IPS-15b (cell line): ENCODE measurements at regions not wholly inside any gene's neighbourhood (a gene's known extent, or its start where the extent isn't known, plus 50 kb on each side); places are given as distances from the start of the nearest gene placed in this dataset.

ENCODE experiments used
- H3K27me3 ChIP-seq: one replicate; pipeline ENCODE4 v1.6.1; 2013; ENCODE audit warnings: low read length; ENCODE audit not compliant: control insufficient read depth, insufficient read depth
- H3K36me3 ChIP-seq: one replicate; pipeline ENCODE4 v1.6.1; 2013; ENCODE audit warnings: low read length; ENCODE audit not compliant: control insufficient read depth, insufficient read depth
- H3K4me1 ChIP-seq: one replicate; pipeline ENCODE4 v1.6.1; 2013; ENCODE audit warnings: mild to moderate bottlenecking, low read length; ENCODE audit not compliant: control insufficient read depth, insufficient read depth
- H3K4me3 ChIP-seq: one replicate; pipeline ENCODE4 v1.5.1; 2013; ENCODE audit warnings: low read depth, low read length
- H3K9ac ChIP-seq: one replicate; pipeline ENCODE4 v1.6.1; 2013; ENCODE audit warnings: low read depth, mild to moderate bottlenecking, low read length
- H3K9me3 ChIP-seq: one replicate; pipeline ENCODE4 v1.6.1; 2013; ENCODE audit warnings: mild to moderate bottlenecking, low read length; ENCODE audit not compliant: control insufficient read depth, insufficient read depth

DNA sequence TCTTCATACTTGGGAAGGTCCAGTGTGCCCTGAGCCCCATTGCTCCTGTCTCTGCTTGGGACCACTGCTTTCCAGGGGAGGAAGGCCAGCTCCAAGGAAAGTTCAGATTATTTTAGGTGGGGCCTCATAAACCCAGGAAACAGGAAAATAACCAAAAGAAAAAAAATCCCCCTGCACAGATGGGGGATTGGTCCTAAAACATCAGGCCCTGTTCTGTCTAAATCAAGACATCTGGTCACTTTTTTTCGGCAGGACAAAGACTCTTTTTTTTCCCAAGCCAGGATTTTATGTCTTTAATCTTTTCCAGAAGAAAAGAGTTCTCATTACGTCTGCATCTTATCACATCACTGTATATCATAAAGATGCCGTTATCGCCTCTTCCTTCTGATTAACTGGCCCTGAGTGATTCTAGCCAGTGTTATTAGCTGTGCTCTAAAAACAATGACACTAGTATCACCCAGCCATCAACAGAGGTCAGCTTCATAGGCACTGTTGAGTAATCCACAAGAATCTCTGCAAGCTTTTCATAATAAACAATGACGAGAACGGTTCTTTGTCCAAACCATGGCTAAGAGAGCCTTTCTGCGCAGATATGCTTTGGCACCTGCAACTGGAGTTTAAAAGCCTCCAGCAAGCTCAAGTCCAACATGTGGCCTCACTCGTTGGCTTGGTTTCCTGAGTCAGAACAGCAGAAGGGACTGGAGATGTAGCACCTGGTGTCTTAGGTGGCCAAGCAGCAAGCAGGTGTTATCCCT lies 138.2 kb downstream of the VAPA start:
- Histone ChIP-seq H3K9me3 (no peaks in the 10 kb centered on the region), H3K27me3 (no peaks in the 10 kb centered on the region), H3K36me3 (no peaks in the 10 kb centered on the region), H3K9ac (no peak overlapping the region), H3K4me3 (no peak overlapping the region), H3K4me1 (no peaks in the 10 kb centered on the region)

DNA sequence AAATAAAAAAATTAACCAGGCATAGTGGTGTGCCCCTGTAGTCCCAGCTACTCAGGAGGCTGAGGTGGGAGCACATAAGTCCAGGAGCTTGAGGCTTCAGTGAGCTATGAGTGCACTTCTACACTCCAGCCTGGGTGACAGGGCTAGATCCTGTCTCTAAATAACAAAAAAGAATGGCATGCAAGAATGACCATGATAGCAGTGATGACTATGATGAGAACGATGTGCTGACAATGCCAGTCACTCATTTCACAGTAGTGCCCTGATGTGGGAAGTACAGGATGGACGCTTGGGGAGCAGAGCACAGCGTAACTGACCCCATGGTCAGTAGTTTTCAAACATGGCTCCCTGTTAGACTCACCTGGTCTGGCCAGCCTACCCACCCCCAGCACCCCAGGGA lies 139.1 kb downstream of the VAPA start:
- Histone ChIP-seq H3K4me1 (no peaks in the 10 kb centered on the region), H3K36me3 (no peaks in the 10 kb centered on the region), H3K9ac (no peak overlapping the region), H3K9me3 (no peaks in the 10 kb centered on the region), H3K4me3 (no peak overlapping the region), H3K27me3 (no peaks in the 10 kb centered on the region)

DNA sequence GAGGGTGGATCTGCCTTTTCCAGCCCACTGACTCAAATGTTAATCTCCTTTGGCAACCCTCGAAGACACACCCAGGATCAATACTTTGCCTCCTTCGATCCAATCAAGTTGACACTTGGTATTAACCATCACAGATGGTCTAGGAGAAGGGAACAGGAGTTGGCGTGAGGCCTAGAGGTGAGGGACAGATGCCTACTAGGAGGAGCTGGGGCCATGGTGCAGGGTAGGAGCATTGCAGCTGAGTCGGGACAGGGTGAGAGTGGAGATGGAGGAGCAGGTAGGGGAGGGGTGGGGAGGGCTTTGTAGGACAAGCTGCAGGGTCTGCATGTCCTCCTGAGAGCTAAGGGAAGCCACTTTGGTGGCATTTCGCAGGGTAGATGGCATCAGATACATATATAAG lies 140.0 kb downstream of the VAPA start:
- Histone ChIP-seq H3K4me1 (no peaks in the 10 kb centered on the region), H3K27me3 (no peaks in the 10 kb centered on the region), H3K36me3 (no peaks in the 10 kb centered on the region), H3K9ac (no peak overlapping the region), H3K4me3 (no peak overlapping the region), H3K9me3 (no peaks in the 10 kb centered on the region)

DNA sequence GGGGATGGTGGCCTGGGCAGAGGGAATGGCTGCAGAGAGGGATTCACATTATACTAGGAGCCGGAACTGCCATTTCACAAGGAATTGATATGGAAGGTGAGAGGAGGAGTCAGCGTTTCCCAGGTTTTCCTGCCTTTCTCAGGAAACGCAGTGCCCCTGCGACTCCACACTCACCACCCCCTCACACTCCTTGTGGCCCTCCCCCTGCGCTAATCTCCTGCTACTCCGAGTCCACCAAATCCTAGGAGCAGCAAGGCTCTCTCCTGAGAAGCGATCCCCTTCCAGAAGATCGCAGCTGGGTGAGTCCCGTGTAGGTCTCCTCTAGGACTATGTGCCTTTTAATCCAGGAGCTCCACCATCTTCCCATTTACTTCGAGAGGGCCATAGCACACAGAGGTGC lies 140.6 kb downstream of the VAPA start:
- no peaks in the 10 kb centered on the region for H3K27me3 ChIP-seq

DNA sequence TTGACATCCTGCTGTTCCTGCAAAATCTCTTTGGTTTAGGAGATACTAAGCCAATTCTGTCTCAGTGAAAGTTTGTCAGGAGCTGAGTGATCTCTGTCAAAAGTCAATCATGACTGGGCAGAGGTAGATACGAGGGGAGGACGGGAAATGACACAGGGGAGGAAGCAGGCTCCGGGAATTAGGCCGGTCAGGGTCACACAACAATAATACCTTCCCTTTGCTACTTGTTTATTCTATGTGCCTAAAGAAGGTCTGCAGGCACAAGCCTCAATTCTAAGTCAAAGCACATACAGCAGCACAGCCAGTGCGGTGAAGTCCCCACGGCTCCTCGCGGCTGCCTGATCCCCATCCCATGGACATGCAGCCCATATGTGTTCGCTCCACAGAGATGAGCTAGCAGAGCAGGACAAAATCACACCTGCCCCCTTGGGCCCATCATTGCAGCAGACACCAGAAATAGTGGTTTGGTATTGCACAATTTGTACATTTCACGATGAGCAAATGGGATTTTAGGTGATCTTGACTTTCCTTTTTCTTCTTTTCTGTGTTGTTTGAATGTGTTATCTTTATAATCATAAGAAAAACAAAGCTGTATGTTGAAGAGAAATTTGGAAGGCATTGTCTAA lies 141.4 kb downstream of the VAPA start:
- no peaks in the 10 kb centered on the region for H3K4me1 ChIP-seq
- H3K9ac ChIP-seq = no peak overlapping the region
- H3K27me3 ChIP-seq = no peaks in the 10 kb centered on the region
- no peaks in the 10 kb centered on the region for H3K36me3 ChIP-seq
- H3K9me3 ChIP-seq = no peaks in the 10 kb centered on the region
- no peak overlapping the region for H3K4me3 ChIP-seq

More for the DNA sequence above, 140.6 kb downstream of the VAPA start:
- Histone ChIP-seq H3K36me3 (no peaks in the 10 kb centered on the region), H3K9ac (no peak overlapping the region), H3K4me1 (no peaks in the 10 kb centered on the region), H3K4me3 (no peak overlapping the region), H3K9me3 (no peaks in the 10 kb centered on the region)

DNA sequence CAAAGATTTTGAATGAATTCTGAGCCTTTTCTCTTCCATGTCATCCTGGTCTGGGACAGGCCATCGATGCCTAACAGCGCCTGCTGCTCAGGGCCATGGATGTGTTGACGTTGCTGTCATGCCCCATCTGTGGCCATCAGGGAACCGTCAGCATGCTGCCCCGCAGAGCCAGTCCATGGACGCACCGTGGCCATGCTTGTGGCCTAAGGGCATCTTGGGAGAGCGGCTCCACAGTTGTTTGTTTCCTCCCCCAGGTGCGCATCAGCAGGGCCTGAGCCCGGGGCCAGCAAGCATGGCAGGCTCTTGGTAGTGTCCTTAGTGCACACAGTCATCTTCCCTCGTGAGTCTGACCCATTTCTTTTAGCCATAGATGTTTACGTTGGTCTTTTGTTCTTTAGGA lies 142.7 kb downstream of the VAPA start:
- Histone ChIP-seq H3K4me1 (no peaks in the 10 kb centered on the region), H3K27me3 (no peaks in the 10 kb centered on the region), H3K4me3 (no peak overlapping the region), H3K9ac (no peak overlapping the region), H3K9me3 (no peaks in the 10 kb centered on the region), H3K36me3 (no peaks in the 10 kb centered on the region)

DNA sequence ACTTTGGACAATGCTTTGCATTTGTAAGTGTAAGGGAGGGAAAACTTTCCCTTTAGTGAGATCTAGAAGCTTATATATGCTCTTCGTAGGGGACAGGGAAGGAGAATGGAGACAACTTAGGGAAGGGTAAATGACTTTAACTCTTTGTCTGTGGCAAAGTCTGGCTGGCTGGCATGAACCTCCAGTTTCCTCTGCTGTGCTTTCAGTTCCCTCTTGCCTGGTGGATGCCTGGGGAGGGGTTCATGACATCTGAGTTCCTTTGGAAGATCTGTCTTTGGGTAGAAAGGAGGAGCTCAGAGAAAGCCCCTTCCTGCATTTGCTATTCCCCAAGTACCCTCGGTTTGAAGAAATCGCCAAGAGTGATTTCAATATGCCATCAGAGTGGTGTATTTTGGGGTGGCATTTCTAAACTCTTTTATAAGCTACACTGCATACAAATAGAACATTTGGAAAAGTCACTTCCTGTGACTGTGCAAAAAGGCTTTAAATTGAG lies 143.6 kb downstream of the VAPA start:
- no peak overlapping the region for H3K9ac ChIP-seq
- H3K36me3 ChIP-seq = no peaks in the 10 kb centered on the region
- H3K27me3 ChIP-seq = no peaks in the 10 kb centered on the region
- H3K4me3 ChIP-seq = no peak overlapping the region
- H3K4me1 ChIP-seq = no peaks in the 10 kb centered on the region
- H3K9me3 ChIP-seq = no peaks in the 10 kb centered on the region

DNA sequence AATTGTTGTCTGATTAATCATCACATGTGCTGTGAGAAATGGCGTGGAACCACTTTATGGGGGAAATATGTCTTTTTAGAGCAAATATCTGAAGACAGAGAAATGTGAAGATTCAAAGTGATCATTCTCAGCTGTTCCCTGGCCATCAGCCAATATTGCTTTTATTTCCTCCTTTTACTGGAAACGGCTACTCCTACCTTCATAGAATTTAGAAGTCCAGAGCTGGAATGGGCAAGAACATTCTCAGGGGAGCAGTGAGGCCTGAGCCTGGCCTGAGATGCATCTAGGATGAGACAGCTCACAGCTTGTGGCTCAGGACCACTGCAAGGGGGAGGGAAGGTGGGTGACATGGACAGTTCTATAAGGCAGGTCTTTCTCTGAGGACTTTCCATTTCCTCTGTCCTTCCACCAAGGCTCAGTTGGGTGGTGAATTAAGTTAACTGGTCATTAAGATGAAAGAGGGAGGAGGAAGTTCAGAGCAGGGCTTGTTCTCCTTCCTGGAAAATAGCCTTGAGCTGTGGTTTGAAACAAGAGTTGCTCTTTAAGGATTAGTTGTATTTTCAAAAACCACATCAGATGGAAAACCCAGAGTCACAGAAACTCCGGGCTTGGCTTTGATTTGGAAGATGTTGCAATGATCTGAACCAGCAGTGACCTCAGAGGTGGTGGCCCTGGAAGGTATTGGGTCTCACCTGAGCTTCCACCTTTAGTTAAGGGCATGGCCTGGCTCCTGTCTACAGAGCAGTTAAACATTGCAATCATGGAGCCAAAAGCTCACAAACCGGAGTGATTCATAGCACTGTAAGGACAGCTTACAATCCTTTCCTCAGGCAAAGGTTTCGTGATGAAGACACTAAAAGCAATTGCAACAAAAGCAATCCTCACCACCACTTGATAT lies 144.3 kb downstream of the VAPA start:
- no peaks in the 10 kb centered on the region for H3K9me3 ChIP-seq
- no peaks in the 10 kb centered on the region for H3K36me3 ChIP-seq
- H3K4me3 ChIP-seq = no peak overlapping the region
- H3K4me1 ChIP-seq = no peaks in the 10 kb centered on the region
- H3K9ac ChIP-seq = no peak overlapping the region
- no peaks in the 10 kb centered on the region for H3K27me3 ChIP-seq

DNA sequence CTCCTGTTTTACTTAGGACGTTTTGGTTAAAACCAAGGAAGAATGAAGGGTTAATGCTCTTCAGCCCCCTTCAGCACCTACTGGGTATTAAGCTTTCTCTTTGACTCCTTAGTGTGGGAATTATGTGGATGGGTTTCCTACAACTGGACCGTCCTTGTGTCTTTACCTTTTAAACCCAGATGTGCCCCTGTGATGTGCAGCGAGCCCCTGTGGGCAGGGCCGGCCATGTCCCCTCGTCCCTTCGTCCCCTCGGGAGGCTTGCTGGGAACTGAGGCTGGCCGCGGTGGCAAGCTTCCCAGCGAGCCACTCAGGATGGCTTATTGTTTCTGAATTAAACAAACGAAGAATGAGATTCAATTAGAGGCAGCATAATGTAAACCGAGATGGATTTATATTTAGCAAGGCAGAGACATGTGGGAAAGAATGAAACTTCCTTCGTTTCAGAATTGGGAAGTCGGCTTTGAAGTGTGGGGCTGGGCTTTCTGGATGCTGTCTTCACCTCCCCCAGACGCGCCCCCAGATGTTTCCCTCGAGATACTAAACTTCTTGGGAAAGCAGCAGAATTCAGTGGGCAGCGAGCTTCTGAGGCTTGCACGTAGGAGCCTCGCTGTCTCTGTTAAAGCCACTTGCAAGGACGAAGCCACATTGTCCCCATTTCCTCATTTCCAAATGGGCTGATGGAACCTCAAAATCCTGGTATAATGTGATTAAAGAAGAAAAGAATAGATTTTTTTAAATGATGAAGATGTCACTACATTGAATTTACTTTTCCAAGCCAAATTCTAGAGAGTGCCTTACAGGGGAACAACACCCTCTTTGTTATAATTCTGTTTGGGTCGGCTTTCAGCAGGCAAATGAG lies 146.0 kb downstream of the VAPA start:
- H3K4me1 ChIP-seq = no peaks in the 10 kb centered on the region
- no peaks in the 10 kb centered on the region for H3K9me3 ChIP-seq
- H3K4me3 ChIP-seq = no peak overlapping the region
- H3K27me3 ChIP-seq = no peaks in the 10 kb centered on the region
- H3K9ac ChIP-seq = no peak overlapping the region
- no peaks in the 10 kb centered on the region for H3K36me3 ChIP-seq

DNA sequence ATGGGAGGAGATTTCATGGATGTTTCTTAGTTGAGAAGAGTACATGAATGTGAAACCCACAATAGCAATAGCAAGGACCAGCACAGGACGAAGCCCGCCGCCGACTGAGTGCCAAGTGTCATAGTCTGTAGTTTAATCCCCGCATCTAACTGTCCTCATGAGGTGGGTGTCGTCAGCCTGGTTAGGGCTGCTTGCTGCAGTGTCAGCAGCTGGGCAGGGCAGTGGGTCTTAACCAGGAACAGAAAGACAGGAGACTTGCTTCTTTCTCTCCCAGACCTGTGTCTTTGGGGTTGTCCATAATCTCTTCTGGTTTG lies 146.6 kb downstream of the VAPA start:
- Histone ChIP-seq H3K9ac (no peak overlapping the region), H3K4me1 (no peaks in the 10 kb centered on the region), H3K27me3 (no peaks in the 10 kb centered on the region), H3K36me3 (no peaks in the 10 kb centered on the region), H3K9me3 (no peaks in the 10 kb centered on the region), H3K4me3 (no peak overlapping the region)

DNA sequence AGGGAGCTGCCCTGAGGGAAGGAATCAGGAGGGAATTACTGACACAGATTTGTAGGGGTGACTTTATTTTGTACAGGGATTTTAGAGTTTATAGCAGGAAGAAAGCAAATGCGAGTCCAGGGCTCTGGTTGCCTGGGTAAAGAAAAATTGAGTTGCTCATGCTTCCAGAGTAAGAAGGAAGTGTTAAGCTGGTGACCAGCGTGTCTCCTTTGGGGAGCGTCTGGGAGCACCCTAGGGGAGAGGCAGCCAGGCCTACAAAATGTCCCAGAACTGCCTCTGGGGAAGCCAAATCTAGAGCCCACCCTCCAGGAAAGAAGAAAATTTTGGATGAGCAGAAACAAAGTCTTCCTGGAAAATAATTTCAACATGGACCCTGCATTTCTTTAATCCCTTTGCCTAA lies 147.0 kb downstream of the VAPA start:
- Histone ChIP-seq H3K9ac (no peak overlapping the region), H3K9me3 (no peaks in the 10 kb centered on the region), H3K36me3 (no peaks in the 10 kb centered on the region), H3K4me1 (no peaks in the 10 kb centered on the region), H3K27me3 (no peaks in the 10 kb centered on the region), H3K4me3 (no peak overlapping the region)
